K562 (cell line): ENCODE measurements at regions not wholly inside any gene's neighbourhood (a gene's known extent, or its start where the extent isn't known, plus 50 kb on each side); places are given as distances from the start of the nearest gene placed in this dataset.
A peak's percentile ranks its signal among the peaks of the same experiment; 100 is the strongest.

Experiments used
- ATAC-seq: fragments of 200-7000 bp; cut with Tn5 transposase; 3 replicates; pipeline ENCODE4 v1.9.1; 2020; ENCODE audit warnings: moderate library complexity
- BruUV-seq: library from RNA; stranded (reverse); fragments of 400-500 nt; replicated peaks from 2 replicates; lab custom pipeline; 2021; lab: Mats Ljungman, UMichigan
- CTCF ChIA-PET: fragments of 300-600 bp; formaldehyde crosslinking; extraction: SDS; loops from one replicate; lab custom pipeline; 2021; ENCODE audit warnings: low intra/inter-chr PET ratio; lab: Yijun Ruan, JAX
- POLR2A ChIA-PET: fragments of 300-600, 350-650 bp; sonication (Branson Sonifier 250); formaldehyde crosslinking; extraction: SDS; loops from one replicate; lab custom pipeline; 2021; ENCODE audit warnings: antibody characterized with exemption, inconsistent platforms; lab: Yijun Ruan, JAX
- DNase-seq, 4 experiments: peaks; one replicate each; pipeline versions ENCODE4 v3.0.0 to v3.0.0-alpha.2; 2011 to 2018; ENCODE audit warnings: low spot score in 3 of 4, mixed read lengths in 3 of 4; ENCODE audit errors: extremely low read depth in 1 of 4
- FAIRE-seq: peaks from 2 replicates; lab custom pipeline; 2011; peaks lifted over from hg19 to GRCh38; lab: Jason Lieb, UNC
- H2AFZ ChIP-seq: 2 replicates; pipeline ENCODE4 v1.6.0; 2011; ENCODE audit warnings: low read depth, low read length, control low read depth, inconsistent platforms
- H3K27ac ChIP-seq: fragments of 200-600 bp; 3 replicates; pipeline ENCODE4 v1.8.0; 2011; ENCODE audit warnings: low read depth, mild to moderate bottlenecking, control low read depth, inconsistent platforms, low read length, moderate library complexity, mixed read lengths; ENCODE audit errors: extremely low read depth
- H3K27me3 ChIP-seq, 2 experiments: fragments of 300-600 bp in 1 of 2; 2 replicates in 1 of 2; 3 replicates in 1 of 2; pipeline versions ENCODE4 v1.6.0 to v1.8.0; 2011; ENCODE audit warnings: inconsistent platforms in 2 of 2, low read length in 2 of 2, mild to moderate bottlenecking in 1 of 2, mixed read lengths in 1 of 2, moderate library complexity in 1 of 2; ENCODE audit not compliant: control insufficient read depth in 2 of 2, insufficient read depth in 2 of 2
- H3K36me3 ChIP-seq: fragments of 300-600 bp; 3 replicates; pipeline ENCODE4 v1.8.0; 2011; ENCODE audit warnings: mild to moderate bottlenecking, low read length, inconsistent platforms; ENCODE audit not compliant: control insufficient read depth, insufficient read depth
- H3K4me1 ChIP-seq, 2 experiments: fragments of 200-600 bp in 1 of 2; replicated peaks in 1 of 2; 2 replicates in 1 of 2; 3 replicates in 1 of 2; pipeline versions ENCODE4 v1.5.1 to v1.8.0; 2011; ENCODE audit warnings: inconsistent platforms in 2 of 2, low read length in 2 of 2, mild to moderate bottlenecking in 1 of 2, mixed read lengths in 1 of 2, moderate library complexity in 1 of 2; ENCODE audit not compliant: control insufficient read depth in 2 of 2, insufficient read depth in 2 of 2
- H3K4me2 ChIP-seq: 2 replicates; pipeline ENCODE4 v1.6.1; 2011; ENCODE audit warnings: low read length, control low read depth, inconsistent platforms, mixed read lengths; ENCODE audit not compliant: insufficient read depth
- H3K4me3 ChIP-seq: fragments of 200-600 bp; sonication (generic), shearing (Covaris generic); 2 replicates; pipeline ENCODE4 v1.5.1; 2016; ENCODE audit warnings: control low read depth, inconsistent platforms
- H3K79me2 ChIP-seq: fragments of 200-600 bp; 3 replicates; pipeline ENCODE4 v1.8.0; 2011; ENCODE audit warnings: low read length, inconsistent platforms; ENCODE audit not compliant: control insufficient read depth, insufficient read depth
- H3K9ac ChIP-seq, 2 experiments: 2 replicates each; pipeline versions ENCODE4 v1.6.0 to v1.6.1; 2011; ENCODE audit warnings: low read depth in 2 of 2, low read length in 2 of 2, control low read depth in 1 of 2, inconsistent platforms in 1 of 2, mild to moderate bottlenecking in 1 of 2, mixed read lengths in 1 of 2; ENCODE audit not compliant: insufficient read depth in 1 of 2
- H3K9me1 ChIP-seq: one replicate; pipeline ENCODE4 v1.6.0; 2011; ENCODE audit warnings: inconsistent platforms, mild to moderate bottlenecking, low read length, moderate library complexity; ENCODE audit not compliant: control insufficient read depth, insufficient read depth
- H3K9me3 ChIP-seq: replicated peaks from 2 replicates; pipeline ENCODE4 v1.5.1; 2011; ENCODE audit warnings: low read depth, low read length, inconsistent platforms; ENCODE audit not compliant: control insufficient read depth, insufficient read depth
- H4K20me1 ChIP-seq: replicated peaks from 2 replicates; pipeline ENCODE4 v1.6.1; 2011; ENCODE audit warnings: low read length, inconsistent platforms, mixed read lengths; ENCODE audit not compliant: control insufficient read depth, insufficient read depth
- CBX2 ChIP-seq: fragments of 200-600 bp; sonication (generic); IDR thresholded peaks from one replicate; pipeline ENCODE4 v1.6.1; 2012; ENCODE audit warnings: mild to moderate bottlenecking, low read length, inconsistent platforms; ENCODE audit not compliant: insufficient read depth, poor library complexity, severe bottlenecking
- GTF2B ChIP-seq: IDR thresholded peaks from 2 replicates; pipeline ENCODE4 v1.6.1; 2011; ENCODE audit not compliant: insufficient read length; ENCODE audit errors: extremely low read depth
- HOXB6 ChIP-seq: fragments of 250-450 bp; sonication (Bioruptor Pico); IDR thresholded peaks from 2 replicates; pipeline ENCODE4 v1.5.1; 2022; ENCODE audit warnings: mild to moderate bottlenecking, borderline replicate concordance
- MCM5 ChIP-seq: fragments of 450-650 bp; IDR thresholded peaks from 2 replicates; pipeline ENCODE4 v1.6.1; 2016; ENCODE audit warnings: low read depth
- NCOA2 ChIP-seq, 2 experiments: fragments of 450-650 bp; IDR thresholded peaks; 2 replicates each; pipeline ENCODE4 v1.6.1; 2018; ENCODE audit warnings: mild to moderate bottlenecking in 2 of 2, moderate library complexity in 1 of 2; ENCODE audit not compliant: partially characterized antibody in 2 of 2
- NFIC ChIP-seq: fragments of 450-650 bp; IDR thresholded peaks from 2 replicates; pipeline ENCODE4 v1.6.1; 2017; ENCODE audit warnings: mild to moderate bottlenecking, inconsistent platforms
- NFIX ChIP-seq: fragments of 250-450 bp; sonication (Bioruptor Pico); IDR thresholded peaks from 2 replicates; pipeline ENCODE4 v1.4.0; 2020; ENCODE audit warnings: low read depth, mild to moderate bottlenecking, moderate library complexity
- SMC3 ChIP-seq: conservative IDR thresholded peaks from 2 replicates; pipeline ENCODE4 v1.6.1; 2011; ENCODE audit warnings: low read depth, low read length, improper control_type of control experiment; ENCODE audit not compliant: insufficient read depth
- THAP12 ChIP-seq: fragments of 250-450 bp; sonication (Bioruptor Pico); IDR thresholded peaks from 2 replicates; pipeline ENCODE4 v1.9.0; 2021; ENCODE audit warnings: mild to moderate bottlenecking, inconsistent platforms
- YY1 ChIP-seq, 3 experiments: IDR thresholded peaks; 2 replicates each; pipeline ENCODE4 v1.6.1; 2011; ENCODE audit warnings: low read length in 2 of 3, mild to moderate bottlenecking in 2 of 3, moderate library complexity in 2 of 3, borderline replicate concordance in 1 of 3, control low read depth in 1 of 3, low read depth in 1 of 3; ENCODE audit not compliant: insufficient read depth in 3 of 3, insufficient replicate concordance in 2 of 3, control insufficient read depth in 1 of 3, insufficient read length in 1 of 3; ENCODE audit errors: extremely low read depth in 1 of 3
- WGBS: fragments of 100-300 bp; shearing (Covaris generic); methylation state at CpG from one replicate; pipeline ENCODE4 v1.1.6; 2016; ENCODE audit warnings: low coverage, mixed read lengths; ENCODE audit not compliant: insufficient coverage; ENCODE audit errors: missing lambda C conversion rate; 5-methylcytosine and 5-hydroxymethylcytosine counted together
- in situ Hi-C: fragments of 300-500 bp; cut with MboI; formaldehyde crosslinking; loops from 4 replicates; pipeline ENCODE4 v1.15.0; 2018; ENCODE audit warnings: inconsistent platforms, mixed read lengths
- intact Hi-C: fragments of 100-400 bp; cut with micrococcal nuclease; formaldehyde crosslinking; loops from 2 replicates; pipeline ENCODE4 v1.14.2; 2022

DNA sequence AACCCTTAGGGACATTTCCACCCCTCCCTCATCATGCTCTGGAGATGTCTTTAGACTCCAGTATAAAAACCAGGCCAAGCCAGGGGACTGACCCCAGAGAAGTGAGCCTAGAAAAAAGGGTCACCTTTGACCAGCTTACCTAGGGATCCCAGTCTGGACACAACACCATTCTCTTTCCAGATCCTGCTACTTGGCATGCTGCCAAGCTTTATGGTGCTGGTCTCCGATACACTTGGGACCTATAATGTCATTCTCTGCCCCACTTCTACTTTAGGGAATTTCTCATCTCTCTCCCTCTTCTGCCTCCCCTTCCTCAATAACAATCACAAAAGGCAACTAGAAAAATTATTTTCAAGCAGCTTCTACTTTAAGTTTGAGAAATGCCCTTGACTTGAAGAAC, 124.4 kb downstream of the LRRN1 start:
- TF ChIP-seq GTF2B (no peak), NFIX (CRISPR knock-in tag) (peak; percentile 94), NFIC (peak; percentile 95)
- no TSS peak for BruUV-seq

GRCh38 chr3:3927198-3927597, 128.0 kb downstream of the LRRN1 start:
- H3K79me2 ChIP-seq = no peaks in the 10 kb centered on the region
- no peaks in the 10 kb centered on the region for H3K27me3 ChIP-seq
- BruUV-seq = no TSS peak
- H3K4me1 ChIP-seq = no peaks in the 10 kb centered on the region
- FAIRE-seq = no peak
- no peaks in the 10 kb centered on the region for H4K20me1 ChIP-seq
- H3K36me3 ChIP-seq = no peaks in the 10 kb centered on the region
- ATAC-seq = no peak
- no peak for DNase-seq
- no peak overlapping the region for H2AFZ ChIP-seq
- 4% methylated on average over 1 of the region's 1 CpG for WGBS
- H3K4me2 ChIP-seq = no peak overlapping the region
- no peak overlapping the region for H3K27ac ChIP-seq
- no peak overlapping the region for H3K4me3 ChIP-seq
- no peaks in the 10 kb centered on the region for H3K9me1 ChIP-seq
- H3K9ac ChIP-seq = no peak overlapping the region
- ChIA-PET CTCF (no interaction called here), POLR2A (no interaction called here)
- no peaks in the 10 kb centered on the region; the same call in 1 of the 2 replicates for H3K9me3 ChIP-seq
- in situ Hi-C loops = no loop called here
- intact Hi-C loops = no loop called here
- no peak for TF ChIP-seq THAP12
- no peak for TF ChIP-seq MCM5
- no peak for TF ChIP-seq CBX2
- no peak for TF ChIP-seq NCOA2 (IDR thresholded peaks at IDR 0.05; ENCODE audit: partially characterized antibody in 2 of 2)
- no peak for TF ChIP-seq HOXB6 (CRISPR knock-in tag)
- no peak for TF ChIP-seq SMC3
- TF ChIP-seq YY1 (IDR thresholded peaks at IDR 0.05; ENCODE audit: borderline replicate concordance in 1 of 3, control insufficient read depth in 1 of 3, extremely low read depth in 1 of 3, insufficient read depth in 3 of 3, insufficient read length in 1 of 3, insufficient replicate concordance in 2 of 3, low read depth in 1 of 3, low read length in 2 of 3) = no peak

More for the DNA sequence above, 124.4 kb downstream of the LRRN1 start:
- ATAC-seq (no peak), DNase-seq (peak in 1 of 4 experiments; percentile 2), FAIRE-seq (no peak)
- H3K27ac ChIP-seq = no peak overlapping the region
- WGBS = 4% methylated on average over 1 of the region's 1 CpG
- ChIA-PET CTCF (no interaction called here), POLR2A (no interaction called here)
- H3K36me3 ChIP-seq = no peaks in the 10 kb centered on the region
- H4K20me1 ChIP-seq = no peaks in the 10 kb centered on the region
- in situ Hi-C loops (no loop called here), intact Hi-C loops (no loop called here)
- H2AFZ ChIP-seq = no peak overlapping the region
- no peaks in the 10 kb centered on the region for H3K9me1 ChIP-seq
- H3K79me2 ChIP-seq = no peaks in the 10 kb centered on the region
- H3K9me3 ChIP-seq = no peaks in the 10 kb centered on the region; the same call in 1 of the 2 replicates
- H3K4me2 ChIP-seq = no peak overlapping the region
- no peaks in the 10 kb centered on the region for H3K4me1 ChIP-seq
- no peaks in the 10 kb centered on the region for H3K27me3 ChIP-seq
- no peak overlapping the region for H3K9ac ChIP-seq
- H3K4me3 ChIP-seq = no peak overlapping the region
